ENCODE measurements at regions not wholly inside any gene's neighbourhood (a gene's known extent, or its start where the extent isn't known, plus 50 kb on each side); places are given as distances from the start of the nearest gene placed in this dataset.

DNA sequence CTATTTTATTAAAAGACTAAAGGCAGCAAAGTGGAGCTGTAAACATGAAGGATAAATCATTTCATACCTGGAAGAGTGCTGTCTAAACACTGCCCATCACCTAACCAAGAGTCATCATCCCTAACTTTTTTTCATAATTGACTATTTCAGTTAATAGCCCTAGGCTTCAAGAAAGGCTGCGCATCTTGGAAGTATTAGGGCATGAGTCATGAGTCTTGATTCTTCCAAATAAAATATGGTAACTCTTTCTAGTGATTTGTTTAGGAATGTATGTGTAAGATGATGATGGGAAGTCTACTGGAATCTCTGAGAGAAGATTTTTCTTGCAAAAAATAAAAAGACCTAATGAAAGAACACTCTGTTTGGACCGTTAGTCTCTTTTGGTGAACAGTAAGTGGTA lies 207.7 kb upstream of the AHR start:
- no peak for DNase-seq
- no peak overlapping the region for H3K27ac ChIP-seq
- H3K36me3 ChIP-seq, result no peaks in the 10 kb centered on the region
- no peak overlapping the region for H3K4me3 ChIP-seq
- no peaks in the 10 kb centered on the region for H3K9me3 ChIP-seq
- H3K27me3 ChIP-seq, result no peaks in the 10 kb centered on the region
- TF ChIP-seq POLR2A (IDR thresholded peaks at IDR 0.05), result no peak
- TF ChIP-seq, protein P1, sequence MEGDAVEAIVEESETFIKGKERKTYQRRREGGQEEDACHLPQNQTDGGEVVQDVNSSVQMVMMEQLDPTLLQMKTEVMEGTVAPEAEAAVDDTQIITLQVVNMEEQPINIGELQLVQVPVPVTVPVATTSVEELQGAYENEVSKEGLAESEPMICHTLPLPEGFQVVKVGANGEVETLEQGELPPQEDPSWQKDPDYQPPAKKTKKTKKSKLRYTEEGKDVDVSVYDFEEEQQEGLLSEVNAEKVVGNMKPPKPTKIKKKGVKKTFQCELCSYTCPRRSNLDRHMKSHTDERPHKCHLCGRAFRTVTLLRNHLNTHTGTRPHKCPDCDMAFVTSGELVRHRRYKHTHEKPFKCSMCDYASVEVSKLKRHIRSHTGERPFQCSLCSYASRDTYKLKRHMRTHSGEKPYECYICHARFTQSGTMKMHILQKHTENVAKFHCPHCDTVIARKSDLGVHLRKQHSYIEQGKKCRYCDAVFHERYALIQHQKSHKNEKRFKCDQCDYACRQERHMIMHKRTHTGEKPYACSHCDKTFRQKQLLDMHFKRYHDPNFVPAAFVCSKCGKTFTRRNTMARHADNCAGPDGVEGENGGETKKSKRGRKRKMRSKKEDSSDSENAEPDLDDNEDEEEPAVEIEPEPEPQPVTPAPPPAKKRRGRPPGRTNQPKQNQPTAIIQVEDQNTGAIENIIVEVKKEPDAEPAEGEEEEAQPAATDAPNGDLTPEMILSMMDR (IDR thresholded peaks at IDR 0.05), result no peak
- H3K4me1 ChIP-seq, result peaks cover 6 to 20% (median 8%) of the 10 kb centered on the region in 3 donors
- WGBS, 2 donors, result 38 to 57% methylated on average over 2 of the region's 2 CpGs
- intact Hi-C loops (cut with DNase I), result no loop called here

DNA sequence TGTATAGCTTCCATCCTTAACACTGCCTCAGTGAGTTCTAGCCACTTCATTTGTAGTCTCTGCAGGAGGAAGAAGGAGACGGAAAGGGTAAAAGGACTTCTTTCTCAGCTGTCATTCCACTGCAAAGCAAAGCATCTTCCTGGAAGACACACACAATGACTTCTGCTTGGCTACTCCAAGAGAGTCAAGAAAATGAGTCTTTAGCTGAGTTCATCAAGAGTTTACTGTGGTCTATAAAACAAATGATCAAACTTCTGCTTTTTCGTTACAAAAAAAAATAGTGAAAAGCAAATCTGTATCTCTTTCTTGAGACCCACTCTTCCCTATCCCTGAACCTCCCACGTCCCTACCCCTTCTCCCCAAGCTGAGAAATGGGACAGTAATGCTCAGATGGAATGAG lies 205.0 kb upstream of the AHR start:
- 73 to 85% methylated on average over 3 of the region's 3 CpGs for whole genome bisulfite sequencing, 2 donors
- Histone ChIP-seq H3K4me1 (peaks cover 7 to 47% (median 24%) of the 10 kb centered on the region in 3 donors), H3K4me3 (no peak overlapping the region), H3K9me3 (no peaks in the 10 kb centered on the region), H3K27ac (no peak overlapping the region), H3K27me3 (no peaks in the 10 kb centered on the region), H3K36me3 (no peaks in the 10 kb centered on the region)
- TF ChIP-seq, protein P1 (IDR thresholded peaks at IDR 0.05), result no peak
- no peak for TF ChIP-seq POLR2A (IDR thresholded peaks at IDR 0.05)
- intact Hi-C loops (cut with DNase I), result no loop called here
- DNase-seq, result no peak

DNA sequence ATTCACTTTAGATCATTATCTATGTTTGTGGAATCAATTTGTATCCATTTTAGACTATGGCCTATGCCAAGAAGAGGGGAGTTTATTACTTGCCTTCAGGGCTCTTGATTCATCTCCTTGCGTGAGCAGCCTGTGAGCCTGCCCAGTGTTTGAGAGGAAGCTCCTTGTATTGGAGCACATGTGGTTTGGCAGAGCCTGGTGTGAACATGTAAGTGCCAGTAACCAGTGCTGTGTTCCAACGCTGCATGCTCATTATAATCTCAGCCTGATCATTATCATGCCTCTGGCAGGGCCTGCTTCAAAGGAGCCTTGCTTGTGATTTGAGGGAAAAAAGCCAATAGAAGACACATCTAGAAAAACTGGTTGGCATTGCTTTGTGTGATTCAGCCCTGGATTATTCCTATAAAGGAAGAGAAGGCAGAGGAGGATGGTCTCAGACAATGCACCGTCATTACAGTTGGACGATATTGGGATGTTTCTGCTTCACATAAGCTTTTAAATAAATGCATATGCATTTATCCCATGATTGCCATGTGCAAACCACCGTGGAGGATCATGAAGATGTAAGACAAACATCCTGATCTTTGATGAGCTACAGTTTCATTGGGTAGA lies 203.4 kb upstream of the AHR start:
- no peak for DNase-seq
- WGBS, 2 donors, result 38 to 41% methylated on average over 5 of the region's 5 CpGs
- intact Hi-C loops (cut with DNase I), result no loop called here
- no peaks in the 10 kb centered on the region for H3K36me3 ChIP-seq
- H3K4me1 ChIP-seq, result peaks cover 14 to 61% (median 31%) of the 10 kb centered on the region in 3 donors
- TF ChIP-seq POLR2A (IDR thresholded peaks at IDR 0.05), result no peak
- TF ChIP-seq, protein P1 (IDR thresholded peaks at IDR 0.05), result no peak
- no peaks in the 10 kb centered on the region for H3K9me3 ChIP-seq
- H3K27ac ChIP-seq, result peak overlapping the region; percentile 5 to 28 (median 12)
- no peaks in the 10 kb centered on the region for H3K27me3 ChIP-seq
- no peak overlapping the region for H3K4me3 ChIP-seq

DNA sequence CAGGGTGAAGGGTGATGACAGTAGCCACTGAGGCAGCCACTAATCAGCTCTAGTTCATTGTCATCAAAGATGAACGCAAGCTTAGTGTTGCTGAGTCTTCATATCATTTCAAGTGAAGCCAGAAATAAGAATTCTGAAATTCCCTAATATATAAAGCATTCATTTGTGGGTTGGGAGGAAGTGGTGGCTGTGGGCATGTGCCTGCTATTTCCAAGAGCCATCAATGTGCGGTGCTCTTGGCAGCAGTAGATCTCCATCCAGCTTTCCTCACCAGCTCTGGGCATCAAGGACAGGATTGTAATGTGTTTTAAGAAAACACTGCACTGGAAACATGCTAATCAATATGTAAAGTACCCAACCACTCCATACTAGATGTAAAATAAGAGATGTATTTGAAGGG lies 202.5 kb upstream of the AHR start:
- H3K27ac ChIP-seq, result peak overlapping the region in 3 of 4 donors; percentile 11 to 26 (median 26)
- H3K36me3 ChIP-seq, result no peaks in the 10 kb centered on the region
- no peak overlapping the region for H3K4me3 ChIP-seq
- intact Hi-C loops (cut with DNase I), result no loop called here
- TF ChIP-seq, protein P1 (IDR thresholded peaks at IDR 0.05), result no peak
- TF ChIP-seq POLR2A (IDR thresholded peaks at IDR 0.05), result no peak
- 53 to 62% methylated on average over 2 of the region's 2 CpGs for whole genome bisulfite sequencing, 2 donors
- DNase-seq, result no peak
- no peaks in the 10 kb centered on the region for H3K27me3 ChIP-seq
- H3K9me3 ChIP-seq, result no peaks in the 10 kb centered on the region
- H3K4me1 ChIP-seq, result peaks cover 14 to 63% (median 31%) of the 10 kb centered on the region in 3 donors

DNA sequence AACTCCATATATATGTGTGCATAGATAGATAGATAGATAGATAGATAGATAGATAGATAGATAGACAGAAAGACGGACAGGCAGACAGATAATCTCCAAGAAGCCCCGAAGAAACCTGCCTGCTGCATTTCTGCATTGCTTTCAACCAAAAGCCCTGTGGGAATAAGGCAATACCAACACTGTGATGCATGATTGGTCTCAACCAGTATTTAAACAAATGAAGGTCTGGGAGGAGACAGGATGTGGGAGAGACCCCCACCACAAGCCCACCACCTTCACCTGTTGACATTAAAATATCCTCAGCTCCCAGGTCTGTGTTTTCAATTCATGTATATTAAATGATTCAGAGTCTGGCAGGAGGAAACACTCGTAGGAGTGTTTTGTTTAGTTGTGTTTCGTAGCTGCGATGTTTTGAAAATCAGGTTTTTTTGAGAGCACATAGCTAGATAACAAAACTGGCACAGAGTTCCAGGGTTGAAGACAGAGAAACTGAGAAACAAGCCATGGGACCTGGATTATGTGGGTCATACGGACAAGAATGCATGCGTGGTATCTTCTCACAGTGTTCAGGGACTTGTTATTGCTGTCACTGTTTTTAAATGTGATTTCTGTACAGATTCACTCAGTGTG lies 200.7 kb upstream of the AHR start:
- 28 to 41% methylated on average over 7 of the region's 7 CpGs for WGBS, 2 donors
- DNase-seq, result no peak

More for the DNA sequence above, 200.7 kb upstream of the AHR start:
- Histone ChIP-seq H3K4me3 (peak overlapping the region in 1 of 4 donors; percentile 0), H3K27ac (peak overlapping the region; percentile 17 to 75 (median 65)), H3K4me1 (peaks cover 14 to 63% (median 31%) of the 10 kb centered on the region in 3 donors), H3K9me3 (no peaks in the 10 kb centered on the region), H3K27me3 (no peaks in the 10 kb centered on the region), H3K36me3 (no peaks in the 10 kb centered on the region)
- TF ChIP-seq, protein P1 (IDR thresholded peaks at IDR 0.05), result no peak
- TF ChIP-seq POLR2A (IDR thresholded peaks at IDR 0.05), result no peak
- intact Hi-C loops (cut with DNase I), result no loop called here
